C4-2B (cell line): ENCODE measurements at regions not wholly inside any gene's neighbourhood (a gene's known extent, or its start where the extent isn't known, plus 50 kb on each side); places are given as distances from the start of the nearest gene placed in this dataset.

ENCODE experiments used
- CTCF ChIP-seq: fragments of 450-650 bp; conservative IDR thresholded peaks from 2 replicates; pipeline ENCODE4 v1.5.1; 2017; ENCODE audit warnings: mild to moderate bottlenecking
- ZFX ChIP-seq: fragments of 450-650 bp; IDR thresholded peaks from 2 replicates; pipeline ENCODE4 v1.6.1; 2017

DNA sequence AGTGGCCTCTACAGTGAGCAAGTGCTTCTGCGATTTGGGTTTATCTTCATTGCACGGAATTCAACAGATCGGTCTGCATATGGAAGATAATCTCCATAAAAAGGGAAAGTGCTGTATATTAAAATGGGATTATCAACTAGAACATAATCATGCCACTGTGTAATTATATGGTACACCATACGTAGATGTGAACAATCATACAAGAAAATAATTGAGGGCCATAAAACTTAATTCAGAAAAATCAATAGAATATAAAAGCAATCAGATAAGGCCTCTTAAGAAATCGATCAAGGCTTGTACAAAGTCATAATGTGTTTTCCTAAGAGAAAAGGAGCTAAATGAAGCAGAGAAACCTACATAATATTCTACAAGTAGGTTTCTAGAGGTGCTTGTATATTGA lies 157.5 kb upstream of the MGMT start:
- TF ChIP-seq ZFX, result no peak
- TF ChIP-seq CTCF, result no peak
